ENCODE measurements at regions not wholly inside any gene's neighbourhood (a gene's known extent, or its start where the extent isn't known, plus 50 kb on each side); places are given as distances from the start of the nearest gene placed in this dataset.

DNA sequence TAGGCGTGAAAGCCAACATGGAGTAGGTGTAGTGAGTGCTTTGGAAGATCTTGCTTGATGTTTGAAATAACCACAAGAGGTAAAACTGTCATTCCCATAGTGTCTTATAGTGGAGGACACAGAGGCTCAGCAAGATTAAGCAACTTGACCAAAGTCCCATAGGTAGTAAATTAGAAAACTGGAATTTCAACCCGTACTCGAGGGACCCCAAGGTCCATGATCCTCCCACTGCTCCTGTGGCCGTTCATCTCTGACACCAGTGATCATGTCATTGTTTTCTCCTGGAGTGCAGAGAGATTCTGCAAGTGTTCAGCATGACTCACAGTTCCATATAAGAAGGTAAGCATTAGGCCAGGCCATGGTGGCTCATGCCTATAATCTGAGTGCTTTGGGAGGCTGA lies 126.9 kb downstream of the FGF9 start:
- TF ChIP-seq CTCF (conservative IDR thresholded peaks at IDR 0.05; ENCODE audit: low read depth, low read length): no peak
- no peak overlapping the region for H3K4me3 ChIP-seq (ENCODE audit: low read length)
- no peak for DNase-seq (ENCODE audit: low read depth)

DNA sequence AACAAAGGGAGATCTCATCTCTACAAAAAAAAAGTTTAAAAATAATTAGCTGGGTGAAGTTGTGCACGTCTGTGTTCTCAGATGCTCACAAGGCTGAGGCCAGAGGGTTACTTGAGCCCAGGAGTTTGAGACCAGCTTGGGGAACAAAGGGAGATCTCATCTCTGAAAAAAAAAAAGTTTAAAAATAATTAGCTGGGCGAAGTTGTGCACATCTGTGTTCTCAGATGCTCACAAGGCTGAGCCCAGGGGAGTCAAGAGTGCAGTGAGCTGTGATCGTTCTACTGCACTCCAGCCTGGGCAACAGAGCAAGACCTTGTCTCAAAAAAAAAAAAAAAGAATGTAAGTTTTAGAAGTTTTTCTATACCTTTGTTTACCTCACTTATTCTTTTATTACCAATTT lies 127.3 kb downstream of the FGF9 start:
- no peak for DNase-seq (ENCODE audit: low read depth)
- no peak for TF ChIP-seq CTCF (conservative IDR thresholded peaks at IDR 0.05; ENCODE audit: low read depth, low read length)
- no peak overlapping the region for H3K4me3 ChIP-seq (ENCODE audit: low read length)

- TF ChIP-seq CTCF (conservative IDR thresholded peaks at IDR 0.05; ENCODE audit: low read depth, low read length): no peak
- no peak overlapping the region for H3K4me3 ChIP-seq (ENCODE audit: low read length)
- DNase-seq (ENCODE audit: low read depth): no peak
Observed at GRCh38 chr13:21799671-21800070, 128.8 kb downstream of the FGF9 start.

- TF ChIP-seq CTCF (conservative IDR thresholded peaks at IDR 0.05; ENCODE audit: low read depth, low read length): no peak
- no peak for DNase-seq (ENCODE audit: low read depth)
- H3K4me3 ChIP-seq (ENCODE audit: low read length): no peak overlapping the region
Observed at GRCh38 chr13:21800837-21801616, 130.2 kb downstream of the FGF9 start.

DNA sequence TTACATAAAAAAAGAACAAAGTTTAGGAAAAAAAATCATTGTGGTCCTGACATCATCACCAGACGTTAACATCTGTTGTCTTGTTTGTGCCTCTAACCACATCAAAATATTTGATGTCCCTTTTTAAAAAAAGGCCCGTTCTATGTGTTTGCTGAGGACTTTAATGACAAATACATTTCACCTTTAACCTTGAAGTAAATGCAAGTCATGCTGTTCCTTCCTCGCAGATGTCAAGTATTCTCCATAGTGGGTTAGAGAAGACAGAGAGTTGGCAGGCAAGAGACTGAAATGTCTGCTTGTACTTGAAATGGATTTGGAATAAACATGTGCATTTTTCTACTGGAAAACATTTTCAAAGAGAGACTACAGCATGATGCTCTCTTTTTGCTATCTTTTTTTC lies 134.9 kb downstream of the FGF9 start:
- DNase-seq (ENCODE audit: low read depth): no peak
- TF ChIP-seq CTCF (conservative IDR thresholded peaks at IDR 0.05; ENCODE audit: low read depth, low read length): no peak
- H3K4me3 ChIP-seq (ENCODE audit: low read length): no peak overlapping the region

GRCh38 chr13:21812192-21812626 lies 141.3 kb downstream of the FGF9 start:
- DNase-seq (ENCODE audit: low read depth): no peak
- no peak overlapping the region for H3K4me3 ChIP-seq (ENCODE audit: low read length)
- TF ChIP-seq CTCF (conservative IDR thresholded peaks at IDR 0.05; ENCODE audit: low read depth, low read length): no peak

DNA sequence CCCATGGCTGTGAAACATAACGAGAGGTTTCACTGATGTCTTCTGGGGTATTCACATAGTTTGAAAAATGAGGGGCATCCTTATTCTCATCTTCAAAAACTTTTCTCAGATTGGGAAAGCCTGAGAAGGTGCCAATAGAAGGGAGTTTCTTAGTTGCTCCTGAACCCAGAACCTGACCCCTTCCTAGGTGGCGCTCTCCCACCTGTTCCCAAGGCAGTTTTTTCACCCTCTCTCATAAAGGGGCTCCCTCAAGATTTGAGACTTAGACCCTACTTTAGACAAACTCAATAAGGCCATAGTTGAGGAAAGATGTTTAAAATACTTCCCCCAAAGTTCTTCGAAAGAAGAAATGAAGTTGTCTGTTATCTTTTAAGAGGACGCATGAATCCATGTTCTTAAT lies 142.2 kb downstream of the FGF9 start:
- no peak for DNase-seq (ENCODE audit: low read depth)
- no peak overlapping the region for H3K4me3 ChIP-seq (ENCODE audit: low read length)
- no peak for TF ChIP-seq CTCF (conservative IDR thresholded peaks at IDR 0.05; ENCODE audit: low read depth, low read length)

All from retinal pigment epithelial cell (primary cell).